ENCODE measurements at regions not wholly inside any gene's neighbourhood (a gene's known extent, or its start where the extent isn't known, plus 50 kb on each side); places are given as distances from the start of the nearest gene placed in this dataset.
A peak's percentile ranks its signal among the peaks of the same experiment; 100 is the strongest.

- TF ChIP-seq, protein P1, sequence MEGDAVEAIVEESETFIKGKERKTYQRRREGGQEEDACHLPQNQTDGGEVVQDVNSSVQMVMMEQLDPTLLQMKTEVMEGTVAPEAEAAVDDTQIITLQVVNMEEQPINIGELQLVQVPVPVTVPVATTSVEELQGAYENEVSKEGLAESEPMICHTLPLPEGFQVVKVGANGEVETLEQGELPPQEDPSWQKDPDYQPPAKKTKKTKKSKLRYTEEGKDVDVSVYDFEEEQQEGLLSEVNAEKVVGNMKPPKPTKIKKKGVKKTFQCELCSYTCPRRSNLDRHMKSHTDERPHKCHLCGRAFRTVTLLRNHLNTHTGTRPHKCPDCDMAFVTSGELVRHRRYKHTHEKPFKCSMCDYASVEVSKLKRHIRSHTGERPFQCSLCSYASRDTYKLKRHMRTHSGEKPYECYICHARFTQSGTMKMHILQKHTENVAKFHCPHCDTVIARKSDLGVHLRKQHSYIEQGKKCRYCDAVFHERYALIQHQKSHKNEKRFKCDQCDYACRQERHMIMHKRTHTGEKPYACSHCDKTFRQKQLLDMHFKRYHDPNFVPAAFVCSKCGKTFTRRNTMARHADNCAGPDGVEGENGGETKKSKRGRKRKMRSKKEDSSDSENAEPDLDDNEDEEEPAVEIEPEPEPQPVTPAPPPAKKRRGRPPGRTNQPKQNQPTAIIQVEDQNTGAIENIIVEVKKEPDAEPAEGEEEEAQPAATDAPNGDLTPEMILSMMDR (IDR thresholded peaks at IDR 0.05): no peak
- TF ChIP-seq EP300 (IDR thresholded peaks at IDR 0.05) (no peak), POLR2A (IDR thresholded peaks at IDR 0.05) (no peak), POLR2AphosphoS5 (IDR thresholded peaks at IDR 0.05) (no peak)
- no peak overlapping the region for H3K4me3 ChIP-seq
- H3K27ac ChIP-seq: no peak overlapping the region
- intact Hi-C loops (cut with DNase I; ENCODE audit: low total_unique reads): no loop called here
- H3K4me1 ChIP-seq: no peaks in the 10 kb centered on the region
- no peaks in the 10 kb centered on the region for H3K27me3 ChIP-seq
- 55 to 79% (median 69%) methylated on average over 3 of the region's 3 CpGs for WGBS, 5 donors
- H3K36me3 ChIP-seq: no peaks in the 10 kb centered on the region
- H3K9me3 ChIP-seq: peaks cover 9 to 23% (median 15%) of the 10 kb centered on the region in 4 donors
- DNase-seq: no peak
These were observed 562.0 kb upstream of the SEMA3D start for GRCh38 chr7:85748861-85749260.

DNA sequence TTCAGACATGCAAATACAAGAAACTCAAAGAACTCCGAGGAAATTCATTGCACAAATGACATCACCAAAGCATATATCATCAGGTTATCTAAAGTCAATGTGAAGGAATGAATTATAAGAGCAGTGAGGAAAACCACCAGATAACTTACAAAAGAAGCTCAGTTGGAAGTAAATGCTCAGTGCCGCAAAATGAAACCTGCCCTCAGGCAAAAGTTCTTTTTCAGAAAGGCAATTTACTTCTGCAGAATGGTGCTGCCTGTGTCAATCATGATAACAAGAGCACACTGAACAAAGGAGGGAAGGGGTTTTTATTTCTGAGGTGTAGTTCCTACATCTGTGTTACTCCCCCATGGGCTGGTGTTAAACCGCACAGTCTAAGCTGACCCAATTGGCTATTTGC is 550.6 kb upstream of the SEMA3D start:
- Histone ChIP-seq H3K27me3 (no peaks in the 10 kb centered on the region), H3K36me3 (no peaks in the 10 kb centered on the region), H3K4me3 (no peak overlapping the region), H3K9me3 (peaks cover 0 to 12% (median 6%) of the 10 kb centered on the region in 4 donors), H3K4me1 (peaks cover 0 to 17% (median 9%) of the 10 kb centered on the region in 4 donors), H3K27ac (no peak overlapping the region)
- WGBS, 5 donors: 92 to 97% (median 94%) methylated on average over 3 of the region's 3 CpGs
- DNase-seq: no peak
- intact Hi-C loops (cut with DNase I; ENCODE audit: low total_unique reads): no loop called here
- no peak for TF ChIP-seq EP300 (IDR thresholded peaks at IDR 0.05)
- TF ChIP-seq, protein P1 (IDR thresholded peaks at IDR 0.05): no peak
- TF ChIP-seq POLR2A (IDR thresholded peaks at IDR 0.05): no peak
- TF ChIP-seq POLR2AphosphoS5 (IDR thresholded peaks at IDR 0.05): no peak

- no peaks in the 10 kb centered on the region for H3K36me3 ChIP-seq
- no peaks in the 10 kb centered on the region for H3K27me3 ChIP-seq
- no peak overlapping the region for H3K4me3 ChIP-seq
- H3K4me1 ChIP-seq: peaks cover 0 to 17% (median 9%) of the 10 kb centered on the region in 4 donors
- no peak overlapping the region for H3K27ac ChIP-seq
- intact Hi-C loops (cut with DNase I; ENCODE audit: low total_unique reads): no loop called here
- no peak for DNase-seq
- TF ChIP-seq EP300 (IDR thresholded peaks at IDR 0.05) (no peak), POLR2AphosphoS5 (IDR thresholded peaks at IDR 0.05) (no peak), POLR2A (IDR thresholded peaks at IDR 0.05) (no peak)
- TF ChIP-seq, protein P1 (IDR thresholded peaks at IDR 0.05): no peak
- WGBS, 5 donors: 61 to 91% (median 84%) methylated on average over 5 to 9 of the region's 9 CpGs
- H3K9me3 ChIP-seq: peaks cover 0 to 12% (median 6%) of the 10 kb centered on the region in 4 donors
These were observed 549.2 kb upstream of the SEMA3D start for GRCh38 chr7:85736085-85736484.

DNA sequence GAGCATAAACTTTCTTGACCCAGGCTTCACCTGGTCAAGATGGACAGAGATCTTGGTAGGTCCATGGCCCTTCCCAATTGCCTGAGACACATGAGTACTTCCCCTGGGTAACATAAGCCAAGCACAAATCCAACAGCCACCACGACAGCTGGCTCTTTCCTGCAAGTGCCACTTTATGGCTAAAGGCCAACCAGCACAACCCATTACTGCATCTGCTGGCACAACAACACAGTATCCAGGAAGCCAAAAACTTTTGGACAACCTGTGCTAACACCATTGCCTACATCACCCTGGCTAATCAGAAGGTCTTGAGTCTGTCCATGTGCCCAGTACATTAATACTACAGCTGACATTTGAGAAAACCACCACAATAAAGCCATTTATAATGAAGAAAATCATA is 548.0 kb upstream of the SEMA3D start:
- peak in 1 of 2 donors; percentile 48 for DNase-seq
- Histone ChIP-seq H3K9me3 (peaks cover 0 to 12% (median 6%) of the 10 kb centered on the region in 4 donors), H3K4me3 (no peak overlapping the region), H3K27ac (no peak overlapping the region), H3K36me3 (no peaks in the 10 kb centered on the region), H3K4me1 (peaks cover 0 to 17% (median 9%) of the 10 kb centered on the region in 4 donors), H3K27me3 (no peaks in the 10 kb centered on the region)
- TF ChIP-seq EP300 (IDR thresholded peaks at IDR 0.05) (no peak), POLR2A (IDR thresholded peaks at IDR 0.05) (no peak), POLR2AphosphoS5 (IDR thresholded peaks at IDR 0.05) (no peak)
- TF ChIP-seq, protein P1 (IDR thresholded peaks at IDR 0.05): no peak
- WGBS, 5 donors: 25 to 58% (median 34%) methylated on average over 1 of the region's 1 CpG
- intact Hi-C loops (cut with DNase I; ENCODE audit: low total_unique reads): no loop called here
